ENCODE measurements at regions not wholly inside any gene's neighbourhood (a gene's known extent, or its start where the extent isn't known, plus 50 kb on each side); places are given as distances from the start of the nearest gene placed in this dataset.

GRCh38 chr5:118597543-118597942 lies 390.8 kb downstream of the DTWD2 start:
- no peak for TF ChIP-seq CTCF (IDR thresholded peaks at IDR 0.05; ENCODE audit: extremely low read depth in 1 of 2, insufficient read depth in 1 of 2, low read depth in 1 of 2, low read length in 2 of 2)
- TF ChIP-seq POLR2A (IDR thresholded peaks at IDR 0.05; ENCODE audit: low read depth, low read length) = no peak
